ENCODE measurements at regions not wholly inside any gene's neighbourhood (a gene's known extent, or its start where the extent isn't known, plus 50 kb on each side); places are given as distances from the start of the nearest gene placed in this dataset.

DNA sequence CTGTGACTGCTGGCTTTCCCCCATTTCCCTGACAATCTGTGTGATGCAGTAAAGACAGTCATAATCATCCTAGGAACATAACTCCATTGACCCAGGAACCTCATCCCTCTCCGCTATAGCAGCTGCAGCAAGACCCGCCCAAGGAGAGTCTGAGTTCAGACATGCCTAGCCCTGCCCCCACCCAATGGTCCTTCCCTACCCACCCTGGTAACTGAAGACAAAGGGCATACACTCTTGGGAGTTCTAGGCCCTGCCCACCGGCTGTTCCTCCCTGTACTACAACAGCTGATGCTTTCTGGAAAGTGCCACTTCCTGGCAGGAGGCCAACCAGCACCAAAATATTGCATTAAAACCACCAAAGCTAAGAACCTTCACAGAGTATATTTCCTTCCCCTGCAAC is 1035.6 kb downstream of the C4orf33 start:
- H2BK15ac ChIP-seq (ENCODE audit: low read depth, low read length), result no peak overlapping the region
- H4K5ac ChIP-seq (ENCODE audit: low read depth, low read length), result no peak overlapping the region
- BruUV-seq (replicated peaks), result no TSS peak
- H2BK120ac ChIP-seq (ENCODE audit: low read depth, low read length), result no peak overlapping the region
- no peaks in the 10 kb centered on the region for H3K27me3 ChIP-seq (ENCODE audit: control insufficient read depth, insufficient read depth, low read length)
- no peak overlapping the region for H3K23ac ChIP-seq (ENCODE audit: low read depth, low read length)
- CTCF ChIA-PET, result no interaction called here
- TF ChIP-seq RCOR1 (IDR thresholded peaks at IDR 0.05; ENCODE audit: insufficient replicate concordance, low read length) (no peak), BHLHE40 (IDR thresholded peaks at IDR 0.05; ENCODE audit: low read depth, low read length) (no peak), SMC3 (IDR thresholded peaks at IDR 0.05; ENCODE audit: low read depth, low read length) (no peak), RAD21 (IDR thresholded peaks at IDR 0.05; ENCODE audit: low read length) (no peak), MAZ (IDR thresholded peaks at IDR 0.05; ENCODE audit: borderline replicate concordance, low read depth, low read length) (no peak), CEBPB (IDR thresholded peaks at IDR 0.05; ENCODE audit: low read depth, low read length) (no peak), CHD1 (IDR thresholded peaks at IDR 0.05; ENCODE audit: low read depth, low read length) (no peak), MXI1 (IDR thresholded peaks at IDR 0.05; ENCODE audit: borderline replicate concordance, low read depth, low read length) (no peak), NFE2L2 (IDR thresholded peaks at IDR 0.05; ENCODE audit: low read depth, low read length) (no peak), MAFK (IDR thresholded peaks at IDR 0.05; ENCODE audit: low read depth, low read length) (no peak), POLR2A (IDR thresholded peaks at IDR 0.05; ENCODE audit: low read depth, low read length) (no peak), FOS (IDR thresholded peaks at IDR 0.05; ENCODE audit: low read depth, low read length) (no peak), RFX5 (IDR thresholded peaks at IDR 0.05; ENCODE audit: low read depth, low read length) (no peak)
- TF ChIP-seq, protein P1, sequence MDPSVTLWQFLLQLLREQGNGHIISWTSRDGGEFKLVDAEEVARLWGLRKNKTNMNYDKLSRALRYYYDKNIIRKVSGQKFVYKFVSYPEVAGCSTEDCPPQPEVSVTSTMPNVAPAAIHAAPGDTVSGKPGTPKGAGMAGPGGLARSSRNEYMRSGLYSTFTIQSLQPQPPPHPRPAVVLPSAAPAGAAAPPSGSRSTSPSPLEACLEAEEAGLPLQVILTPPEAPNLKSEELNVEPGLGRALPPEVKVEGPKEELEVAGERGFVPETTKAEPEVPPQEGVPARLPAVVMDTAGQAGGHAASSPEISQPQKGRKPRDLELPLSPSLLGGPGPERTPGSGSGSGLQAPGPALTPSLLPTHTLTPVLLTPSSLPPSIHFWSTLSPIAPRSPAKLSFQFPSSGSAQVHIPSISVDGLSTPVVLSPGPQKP (IDR thresholded peaks at IDR 0.05; ENCODE audit: borderline replicate concordance, low read depth, low read length), result no peak
- TF ChIP-seq, protein P2, sequence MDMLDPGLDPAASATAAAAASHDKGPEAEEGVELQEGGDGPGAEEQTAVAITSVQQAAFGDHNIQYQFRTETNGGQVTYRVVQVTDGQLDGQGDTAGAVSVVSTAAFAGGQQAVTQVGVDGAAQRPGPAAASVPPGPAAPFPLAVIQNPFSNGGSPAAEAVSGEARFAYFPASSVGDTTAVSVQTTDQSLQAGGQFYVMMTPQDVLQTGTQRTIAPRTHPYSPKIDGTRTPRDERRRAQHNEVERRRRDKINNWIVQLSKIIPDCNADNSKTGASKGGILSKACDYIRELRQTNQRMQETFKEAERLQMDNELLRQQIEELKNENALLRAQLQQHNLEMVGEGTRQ (IDR thresholded peaks at IDR 0.05; ENCODE audit: low read depth, low read length), result no peak
- TF ChIP-seq, protein P3, sequence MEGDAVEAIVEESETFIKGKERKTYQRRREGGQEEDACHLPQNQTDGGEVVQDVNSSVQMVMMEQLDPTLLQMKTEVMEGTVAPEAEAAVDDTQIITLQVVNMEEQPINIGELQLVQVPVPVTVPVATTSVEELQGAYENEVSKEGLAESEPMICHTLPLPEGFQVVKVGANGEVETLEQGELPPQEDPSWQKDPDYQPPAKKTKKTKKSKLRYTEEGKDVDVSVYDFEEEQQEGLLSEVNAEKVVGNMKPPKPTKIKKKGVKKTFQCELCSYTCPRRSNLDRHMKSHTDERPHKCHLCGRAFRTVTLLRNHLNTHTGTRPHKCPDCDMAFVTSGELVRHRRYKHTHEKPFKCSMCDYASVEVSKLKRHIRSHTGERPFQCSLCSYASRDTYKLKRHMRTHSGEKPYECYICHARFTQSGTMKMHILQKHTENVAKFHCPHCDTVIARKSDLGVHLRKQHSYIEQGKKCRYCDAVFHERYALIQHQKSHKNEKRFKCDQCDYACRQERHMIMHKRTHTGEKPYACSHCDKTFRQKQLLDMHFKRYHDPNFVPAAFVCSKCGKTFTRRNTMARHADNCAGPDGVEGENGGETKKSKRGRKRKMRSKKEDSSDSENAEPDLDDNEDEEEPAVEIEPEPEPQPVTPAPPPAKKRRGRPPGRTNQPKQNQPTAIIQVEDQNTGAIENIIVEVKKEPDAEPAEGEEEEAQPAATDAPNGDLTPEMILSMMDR (conservative IDR thresholded peaks at IDR 0.05; ENCODE audit: low read depth, low read length), result no peak
- in situ Hi-C loops (cut with MboI; ENCODE audit: low sequenced_read_pairs) (no loop called here), dilution Hi-C loops (cut with HindIII; ENCODE audit: low sequenced_read_pairs, unreplicated experiment) (no loop called here), intact Hi-C loops (cut with micrococcal nuclease) (no loop called here)
- peaks cover 9% of the 10 kb centered on the region for H3K9me3 ChIP-seq (ENCODE audit: control insufficient read depth, insufficient read depth, low read length)
- H2AFZ ChIP-seq (replicated peaks; ENCODE audit: low read length, poor library complexity), result no peak overlapping the region
- no peak overlapping the region for H3K14ac ChIP-seq (replicated peaks; ENCODE audit: low read depth, low read length)
- no peak overlapping the region for H2BK20ac ChIP-seq (ENCODE audit: low read depth, low read length)
- H3K18ac ChIP-seq (ENCODE audit: low read depth, low read length), result no peak overlapping the region
- ATAC-seq (ENCODE audit: low read depth) (no peak), DNase-seq (no peak)
- no peaks in the 10 kb centered on the region for H3K4me1 ChIP-seq (ENCODE audit: control insufficient read depth, insufficient read depth, low read length)
- H2BK5ac ChIP-seq (ENCODE audit: low read depth, low read length, poor library complexity, severe bottlenecking), result no peak overlapping the region
- no peaks in the 10 kb centered on the region for H4K20me1 ChIP-seq (ENCODE audit: insufficient read depth, low read length)
- H3K36me3 ChIP-seq (ENCODE audit: control insufficient read depth, insufficient read depth, low read length), result no peaks in the 10 kb centered on the region
- 71% methylated on average over 1 of the region's 3 CpGs; no CpG with 5 or more reads in 1 of the 2 experiments for WGBS, 2 experiments (ENCODE audit: extremely low coverage in 2 of 2, insufficient read length in 1 of 2)
- no peak overlapping the region for H4K8ac ChIP-seq (ENCODE audit: low read depth in 2 of 2, low read length in 2 of 2)
- H2AK5ac ChIP-seq (ENCODE audit: low read depth, low read length), result no peak overlapping the region
- no peaks in the 10 kb centered on the region for H3K79me1 ChIP-seq (ENCODE audit: low read depth in 1 of 2, low read length in 2 of 2)
- no peak overlapping the region for H3K4me3 ChIP-seq (ENCODE audit: insufficient read depth, low read depth, low read length)
- no peak overlapping the region for H3K56ac ChIP-seq (ENCODE audit: extremely low read depth, insufficient read depth, low read length)
- no peaks in the 10 kb centered on the region for H3K9me1 ChIP-seq (ENCODE audit: insufficient read depth, low read length)
- H3K4me2 ChIP-seq (ENCODE audit: low read depth, low read length), result no peak overlapping the region
- H3K4ac ChIP-seq (ENCODE audit: low read depth, low read length), result no peak overlapping the region
- H3K9ac ChIP-seq (ENCODE audit: low read depth, low read length), result no peak overlapping the region
- H3K27ac ChIP-seq (ENCODE audit: insufficient read depth, low read length), result no peak overlapping the region
- POLR2A ChIA-PET (ENCODE audit: unreplicated experiment), result no interaction called here
- H4K91ac ChIP-seq (ENCODE audit: insufficient read depth, low read depth, low read length), result no peak overlapping the region
- no peak overlapping the region for H2AK9ac ChIP-seq (replicated peaks; ENCODE audit: low read depth, low read length, poor library complexity)

All from IMR-90 (cell line).